Superior temporal gyrus (tissue), 1 donor: ENCODE measurements at regions not wholly inside any gene's neighbourhood (a gene's known extent, or its start where the extent isn't known, plus 50 kb on each side); places are given as distances from the start of the nearest gene placed in this dataset.

Experiments
- DNase-seq: peaks from one replicate; pipeline ENCODE4 v3.0.0-alpha.2; 2016; ENCODE audit errors: extremely low spot score

DNA sequence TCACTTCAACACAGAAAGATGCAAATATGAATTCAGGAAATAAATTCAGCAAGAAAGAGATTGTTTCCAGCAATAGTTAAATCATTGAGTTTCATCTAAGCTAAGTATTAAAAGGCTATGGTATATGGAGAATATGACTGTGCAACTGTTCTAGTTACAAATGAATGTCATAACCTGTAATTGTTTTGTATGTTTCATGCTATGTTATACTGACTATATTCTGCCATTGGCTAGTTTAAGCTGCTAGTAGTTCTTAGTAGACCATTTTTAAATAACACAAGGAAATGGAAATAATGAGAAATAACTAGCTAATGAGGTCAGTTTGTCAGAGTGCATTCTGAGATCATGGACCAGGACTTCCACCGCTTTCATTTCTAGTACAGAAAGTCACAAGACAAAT lies 1154.9 kb upstream of the TMEFF2 start:
- no peak for DNase-seq

DNA sequence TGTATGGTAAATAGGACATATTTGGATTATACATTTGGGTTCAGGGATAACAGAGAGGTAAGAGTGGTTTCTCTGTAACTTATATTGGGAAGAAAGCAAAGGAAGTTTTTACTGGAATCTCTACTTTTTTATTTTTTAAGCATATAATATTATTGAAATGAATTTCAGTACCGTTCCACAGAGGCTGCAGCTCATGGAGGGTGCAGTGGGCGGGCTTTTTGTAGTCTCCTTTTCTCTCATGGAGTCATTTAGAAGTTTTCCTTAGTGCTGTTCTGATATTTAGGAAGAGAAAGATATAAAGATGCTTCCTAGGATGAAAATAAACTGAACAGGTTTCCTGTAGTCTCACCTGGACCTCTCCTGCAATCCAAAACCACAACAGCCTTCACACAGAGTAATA lies 1153.3 kb upstream of the TMEFF2 start:
- DNase-seq: no peak

DNA sequence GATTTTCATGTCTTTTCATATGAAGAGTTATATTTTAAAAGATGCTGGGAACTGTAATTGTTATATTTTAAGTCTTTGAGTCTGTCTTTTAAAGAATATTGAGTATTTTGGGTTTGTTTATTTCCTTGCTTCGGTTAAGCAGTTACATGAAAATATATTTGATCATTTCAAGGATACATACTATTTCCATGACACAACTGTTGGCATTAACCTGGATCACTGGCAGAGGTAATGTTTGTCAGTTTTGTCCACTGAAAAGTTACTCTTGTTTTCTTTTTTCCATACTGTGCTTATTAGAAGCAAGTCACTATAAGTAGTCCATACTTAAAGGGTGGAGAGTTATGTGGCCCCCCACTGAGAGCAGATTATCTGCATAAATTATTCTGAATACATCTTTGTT lies 1142.0 kb upstream of the TMEFF2 start:
- DNase-seq: no peak

DNA sequence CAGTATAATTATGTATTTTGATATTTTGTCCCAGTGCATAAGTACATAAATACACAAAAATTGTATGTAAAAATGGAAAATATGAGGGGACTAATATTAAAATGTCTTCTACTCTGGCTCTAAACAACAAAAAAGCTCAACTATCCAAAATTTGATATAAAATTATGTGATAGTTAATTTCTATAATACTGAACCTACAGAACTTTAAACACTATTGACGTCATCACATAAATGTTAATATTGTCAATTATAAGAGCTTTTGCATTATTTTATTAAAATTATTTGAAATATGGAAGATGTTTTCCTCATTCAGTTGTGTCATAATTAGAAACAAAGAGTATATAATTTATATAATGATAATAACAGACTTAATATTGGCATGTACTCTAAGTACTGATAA lies 1139.7 kb upstream of the TMEFF2 start:
- DNase-seq: no peak

DNA sequence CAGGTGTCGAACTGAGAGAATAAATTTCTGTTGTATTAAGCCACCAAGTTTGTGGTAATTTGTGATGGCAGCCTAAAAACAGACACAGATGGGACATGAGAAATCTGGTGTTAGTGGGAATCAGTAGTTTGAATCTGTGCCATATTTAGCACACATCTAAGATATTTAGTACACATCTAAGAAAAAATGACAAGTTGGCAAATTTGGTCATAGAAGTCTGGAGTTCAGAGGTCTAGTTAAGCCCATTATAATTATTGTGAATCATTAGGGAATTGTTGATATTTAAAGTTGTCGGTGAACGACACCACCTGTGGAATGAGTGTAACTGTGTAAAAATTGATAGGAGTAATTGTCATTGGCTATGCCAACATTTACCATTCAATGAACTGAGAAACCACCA lies 1138.8 kb upstream of the TMEFF2 start:
- DNase-seq: no peak

DNA sequence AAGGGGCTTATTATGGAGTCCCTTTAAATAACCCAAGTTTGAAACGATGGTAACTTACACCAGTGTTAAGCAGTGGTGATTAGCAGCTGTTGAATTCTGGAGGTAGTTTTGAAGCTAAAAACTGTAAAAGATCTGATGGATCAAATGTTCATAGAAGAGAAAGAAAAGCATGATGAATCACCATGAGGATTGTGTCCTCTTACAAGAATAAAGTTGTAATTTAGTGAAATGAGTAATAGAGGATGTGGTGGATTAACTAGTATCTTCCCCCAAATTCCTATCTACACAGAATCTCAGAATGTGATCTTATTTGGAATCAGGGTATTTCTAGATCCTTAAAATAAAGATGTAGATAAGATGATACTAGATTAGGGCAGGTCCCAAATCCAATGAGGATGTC lies 1138.2 kb upstream of the TMEFF2 start:
- DNase-seq: no peak

DNA sequence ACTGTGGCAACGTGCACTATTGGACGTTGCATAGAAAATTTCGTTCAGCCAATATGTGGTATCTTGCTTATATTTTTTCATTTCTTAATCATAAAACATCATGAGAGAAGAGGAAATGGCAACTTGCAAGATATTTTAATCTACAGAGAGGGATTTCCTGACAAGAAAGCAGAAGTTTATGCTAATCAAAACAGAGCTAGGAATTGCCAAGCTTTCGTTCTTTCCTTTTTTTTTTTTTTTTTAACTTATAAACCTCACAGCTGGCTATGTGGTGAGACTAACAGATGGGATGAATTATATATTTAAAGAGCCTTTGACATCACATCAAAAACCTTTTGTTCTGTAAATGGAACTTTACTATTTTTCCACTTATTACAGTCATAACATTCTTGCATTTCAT lies 1136.9 kb upstream of the TMEFF2 start:
- DNase-seq: no peak

DNA sequence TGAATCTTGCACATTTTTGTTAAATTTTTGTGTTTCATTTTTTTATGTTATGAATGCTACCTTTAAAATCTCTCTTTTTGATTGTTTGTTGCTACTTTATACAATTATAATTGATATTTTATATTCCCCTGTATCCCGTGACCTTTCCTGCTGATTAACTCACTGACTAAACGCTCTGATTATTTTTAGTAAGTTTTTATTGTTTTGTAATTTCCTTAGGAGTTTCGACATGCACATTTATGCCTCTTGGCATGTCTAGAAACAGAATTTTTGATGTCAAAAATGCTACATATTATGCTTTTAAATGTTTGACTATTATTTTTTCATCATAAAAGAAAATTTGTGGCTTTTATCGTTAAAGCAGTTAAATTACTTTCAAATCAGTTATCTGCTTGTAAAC lies 1131.6 kb upstream of the TMEFF2 start:
- no peak for DNase-seq

DNA sequence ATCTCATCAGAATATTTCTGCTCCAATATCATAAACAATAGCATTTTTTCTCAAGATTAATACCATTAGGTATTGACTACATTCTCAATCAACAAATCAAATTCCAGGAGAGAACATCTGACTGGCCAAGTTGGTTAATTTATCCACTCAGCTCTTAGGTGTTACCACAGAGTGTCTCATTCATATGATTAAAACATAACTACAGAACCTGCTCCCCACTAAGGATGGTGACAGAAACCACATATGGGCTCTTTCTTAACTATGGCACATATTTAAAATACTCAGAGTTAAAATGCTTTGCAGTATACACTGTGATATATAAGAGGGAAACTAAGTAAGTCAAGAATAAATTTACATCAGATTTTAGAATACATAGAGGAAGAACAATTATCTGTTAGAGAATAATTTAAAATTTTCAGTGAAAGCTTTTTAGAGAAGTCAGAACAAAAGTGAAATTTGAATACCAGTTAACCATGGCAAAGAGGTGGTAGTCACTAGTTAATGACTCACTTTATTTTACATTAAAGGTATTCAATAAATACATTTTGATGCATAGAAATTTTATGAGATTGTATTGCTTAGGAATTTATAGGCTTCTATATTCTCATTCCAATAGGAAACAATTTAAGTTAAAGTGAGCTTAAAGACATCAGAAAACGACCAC lies 1120.8 kb upstream of the TMEFF2 start:
- no peak for DNase-seq

DNA sequence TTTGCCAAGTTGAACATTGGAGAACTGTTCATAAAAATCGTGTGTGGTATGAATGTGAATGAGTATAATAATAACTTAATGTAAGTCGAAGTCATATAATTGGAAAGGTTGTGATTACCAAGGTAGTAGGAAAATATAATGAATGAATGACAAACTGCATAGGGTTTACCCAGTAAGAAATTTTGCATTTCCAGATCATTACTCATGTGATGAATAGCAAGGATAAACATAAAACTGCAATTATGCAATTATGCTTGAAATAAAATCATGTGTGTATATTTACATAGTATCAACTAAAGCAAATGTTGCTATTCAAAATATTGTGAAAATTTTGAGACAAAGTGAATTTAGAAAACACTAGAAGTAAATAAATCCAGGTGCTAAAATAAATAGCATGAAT lies 1108.7 kb upstream of the TMEFF2 start:
- no peak for DNase-seq

DNA sequence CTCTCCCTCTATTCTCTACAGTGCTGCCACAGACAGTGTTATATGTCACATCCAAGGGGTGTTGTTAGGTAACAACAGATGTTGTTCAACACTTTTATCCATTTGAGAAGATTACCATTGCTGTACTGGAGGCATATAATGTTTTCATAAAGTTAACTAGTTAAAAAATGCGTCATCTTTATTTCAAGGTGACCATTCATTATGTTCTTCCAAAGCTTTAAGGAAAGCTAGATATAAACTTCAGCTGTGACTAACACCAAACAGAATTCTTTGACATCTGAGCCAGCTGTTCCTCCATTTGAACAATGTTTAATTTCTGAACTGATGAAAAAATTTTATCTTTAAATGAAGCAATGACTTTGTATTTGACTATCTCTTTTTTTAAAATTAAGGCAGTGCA lies 1099.6 kb upstream of the TMEFF2 start:
- no peak for DNase-seq

DNA sequence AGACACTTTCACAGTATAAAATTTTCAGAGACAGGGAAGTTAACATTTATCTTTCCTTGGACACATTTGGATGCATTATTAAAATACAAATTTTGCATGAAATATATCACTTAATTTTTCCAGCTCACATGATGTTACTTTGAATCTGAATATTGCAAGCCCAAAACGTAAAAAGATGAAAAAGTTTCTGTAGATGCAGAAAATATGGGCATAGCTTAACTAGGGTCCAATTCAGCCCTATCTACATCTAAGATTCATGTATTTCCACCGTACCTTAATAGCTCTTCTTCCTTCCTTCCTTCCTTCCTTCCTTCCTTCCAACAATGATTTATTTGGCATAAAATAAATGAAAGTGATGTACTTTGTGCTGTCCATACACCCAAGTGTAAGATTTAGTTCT lies 1084.6 kb upstream of the TMEFF2 start:
- no peak for DNase-seq

DNA sequence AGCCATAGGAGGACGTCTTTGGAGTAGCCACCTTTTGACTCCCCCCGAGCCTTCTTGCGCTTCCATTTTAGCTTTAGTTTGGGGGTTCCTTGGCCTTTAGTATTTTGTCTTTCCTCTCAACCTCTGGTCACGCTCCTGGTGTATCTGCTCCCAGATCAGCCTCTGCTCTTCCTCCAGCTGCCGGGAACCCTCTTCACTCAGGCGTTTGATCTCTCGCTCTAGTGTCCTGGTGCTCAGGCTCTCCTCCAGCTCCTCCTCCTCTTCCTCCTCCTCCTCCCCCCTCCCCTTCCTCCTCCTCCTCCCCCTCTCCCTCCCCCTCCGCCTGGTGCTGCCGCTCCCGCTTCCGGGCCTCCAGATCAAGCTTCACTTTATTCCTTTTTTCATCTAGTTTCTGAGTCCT lies 1082.3 kb upstream of the TMEFF2 start:
- no peak for DNase-seq

DNA sequence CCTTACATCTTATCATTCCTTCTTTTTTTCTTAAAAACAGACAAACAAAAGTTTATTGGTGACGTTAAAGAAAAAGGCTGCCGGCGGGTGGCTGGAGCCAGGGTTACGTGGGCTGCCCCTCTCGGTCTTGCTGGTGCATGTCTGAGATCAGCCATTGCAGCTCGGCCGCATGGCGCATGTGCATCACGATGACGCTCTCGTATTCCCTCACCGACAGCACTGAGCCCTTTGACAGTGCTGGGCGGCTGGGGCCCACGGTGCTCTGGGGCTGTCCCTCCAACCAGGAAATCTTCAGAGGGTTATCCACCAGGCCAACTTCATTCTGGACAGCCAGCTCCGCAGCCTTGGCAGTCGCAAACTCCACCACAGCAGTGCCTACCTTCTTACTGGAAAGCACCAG lies 1081.8 kb upstream of the TMEFF2 start:
- no peak for DNase-seq

DNA sequence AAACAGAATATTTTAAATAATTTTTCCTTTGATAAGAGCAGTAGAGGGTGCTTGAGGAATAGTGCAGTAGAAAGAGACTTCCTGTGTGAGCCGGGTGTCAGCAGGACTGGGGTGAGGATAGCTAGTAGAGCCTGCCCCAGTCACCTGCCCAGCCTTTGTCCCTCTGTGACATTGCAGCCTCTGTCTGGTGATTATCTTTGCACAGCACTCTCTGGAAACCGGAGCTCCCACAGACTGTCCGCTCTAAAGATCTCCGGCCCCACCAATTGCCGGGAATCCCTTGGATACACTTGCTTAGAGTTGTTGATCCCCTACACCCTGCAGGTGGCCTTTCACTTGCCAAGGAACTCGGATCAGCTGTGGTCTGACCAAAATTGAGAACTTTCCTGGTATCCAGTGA lies 1081.3 kb upstream of the TMEFF2 start:
- no peak for DNase-seq

DNA sequence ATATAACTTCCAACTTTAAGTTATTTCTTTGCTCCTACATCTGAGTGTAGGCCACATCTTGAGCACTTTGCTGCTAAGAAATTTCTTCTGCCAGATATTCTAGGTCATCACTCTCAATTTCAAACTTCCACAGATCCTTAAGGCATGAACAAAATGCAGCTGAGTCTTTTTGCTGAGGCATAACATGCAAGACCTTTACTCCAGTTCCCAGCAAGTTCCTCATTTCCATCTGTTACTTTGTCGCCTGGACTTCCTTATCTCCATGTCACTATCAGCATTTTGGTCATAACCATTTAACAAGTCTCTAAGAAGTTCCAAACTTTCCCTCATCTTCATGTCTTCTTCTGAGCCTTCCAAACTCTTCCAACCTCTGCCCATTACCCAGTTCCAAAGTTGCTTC lies 1077.3 kb upstream of the TMEFF2 start:
- DNase-seq: no peak

DNA sequence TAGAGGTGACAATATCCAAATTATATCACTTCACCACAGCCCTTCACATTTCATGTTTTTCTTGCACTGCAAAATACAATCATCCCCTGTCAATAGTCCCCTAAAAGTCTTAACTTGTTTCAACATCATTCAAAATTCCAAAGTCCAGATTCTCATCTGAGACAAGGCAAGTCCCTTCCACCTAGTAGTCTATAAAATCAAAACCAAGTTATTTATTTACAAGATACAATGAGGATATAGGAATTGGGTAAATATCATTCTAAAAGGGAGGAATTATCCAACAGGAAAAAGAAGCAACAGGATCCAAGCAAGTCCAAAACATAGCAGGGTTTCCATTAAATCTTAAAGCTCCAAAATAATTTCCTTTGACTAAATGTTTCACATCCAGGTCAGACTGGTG lies 1076.1 kb upstream of the TMEFF2 start:
- no peak for DNase-seq

DNA sequence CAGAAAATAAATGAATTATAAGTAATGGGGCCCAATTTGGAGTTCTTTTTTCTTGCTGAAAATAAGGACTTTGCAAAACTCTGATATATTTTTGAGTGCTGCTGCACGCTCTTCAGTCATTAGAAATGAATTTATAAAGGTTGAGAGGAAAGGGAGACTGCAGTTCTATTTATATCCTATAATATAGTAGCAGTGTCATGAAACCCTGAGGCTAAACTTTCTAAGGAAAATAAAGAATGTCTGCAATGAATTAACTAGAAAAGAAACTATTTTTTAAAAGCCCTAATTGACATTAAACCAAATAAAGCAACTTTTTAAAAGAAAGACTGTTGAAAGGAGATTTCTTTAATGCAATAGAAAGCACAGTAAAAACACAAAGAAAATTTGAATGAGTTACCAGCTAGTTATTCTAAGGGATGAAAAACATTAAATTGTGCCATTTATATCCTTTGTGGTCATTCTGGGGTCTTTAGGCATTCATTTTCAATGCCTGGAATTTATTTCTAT lies 1072.8 kb upstream of the TMEFF2 start:
- DNase-seq: no peak

DNA sequence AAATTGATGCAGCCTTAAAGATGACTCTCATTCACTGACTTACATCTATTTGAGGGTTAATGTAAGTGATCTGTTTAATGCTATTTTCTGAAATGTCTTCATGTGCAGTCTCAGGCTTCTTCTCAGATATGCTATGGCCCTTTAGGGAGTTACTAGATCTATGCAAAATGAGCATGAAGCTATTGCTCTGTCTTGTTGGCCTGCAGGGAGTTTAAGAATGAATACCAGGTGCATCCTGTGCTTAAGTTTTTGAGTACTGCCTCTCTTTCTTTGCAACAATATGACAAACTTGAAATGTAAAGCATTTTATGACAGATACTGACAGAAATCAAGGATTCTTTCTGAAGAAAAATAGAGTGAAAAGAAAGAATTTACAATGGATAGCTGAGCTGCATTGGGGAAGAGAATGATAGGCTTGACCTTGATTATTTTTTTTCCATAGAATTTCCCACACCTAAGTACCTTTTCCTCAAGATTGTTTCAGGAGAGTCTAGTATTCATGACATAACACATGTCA lies 1058.3 kb upstream of the TMEFF2 start:
- DNase-seq: no peak

DNA sequence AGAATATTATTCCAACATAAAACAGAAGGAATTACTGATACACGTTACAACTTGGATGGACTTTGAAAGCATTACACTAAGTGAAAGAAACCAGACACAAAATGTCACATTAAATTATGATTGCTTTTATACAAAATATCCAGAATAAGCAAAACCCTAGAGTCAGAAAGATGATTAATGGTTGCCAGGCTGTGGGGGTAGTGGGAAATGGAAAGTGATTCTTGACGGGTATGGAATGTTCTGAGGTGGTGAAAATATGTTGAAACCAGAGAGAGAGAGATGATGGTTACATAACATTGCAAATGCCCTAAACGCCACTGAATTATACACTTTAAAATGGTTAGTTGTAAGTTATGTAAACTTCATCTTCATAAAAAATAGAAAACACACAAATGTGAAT lies 1057.2 kb upstream of the TMEFF2 start:
- DNase-seq: no peak

DNA sequence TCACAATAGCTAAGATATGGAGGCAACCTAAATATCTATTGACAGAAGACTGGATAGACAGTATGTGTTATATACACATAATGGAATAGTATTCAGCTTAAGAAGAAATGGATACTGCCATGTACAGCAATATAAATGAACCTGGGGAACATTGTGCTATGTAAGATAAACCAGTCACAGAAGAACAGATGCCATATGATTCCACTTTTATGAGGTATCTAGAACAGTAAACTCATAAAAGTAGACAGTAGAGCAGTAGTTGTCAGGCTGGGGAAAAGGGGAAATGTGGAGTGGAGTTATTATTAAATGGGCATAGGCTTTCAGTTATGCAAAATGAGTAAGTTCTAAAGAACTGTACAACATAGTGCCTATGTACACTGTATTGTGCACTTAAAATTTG lies 1055.7 kb upstream of the TMEFF2 start:
- no peak for DNase-seq

DNA sequence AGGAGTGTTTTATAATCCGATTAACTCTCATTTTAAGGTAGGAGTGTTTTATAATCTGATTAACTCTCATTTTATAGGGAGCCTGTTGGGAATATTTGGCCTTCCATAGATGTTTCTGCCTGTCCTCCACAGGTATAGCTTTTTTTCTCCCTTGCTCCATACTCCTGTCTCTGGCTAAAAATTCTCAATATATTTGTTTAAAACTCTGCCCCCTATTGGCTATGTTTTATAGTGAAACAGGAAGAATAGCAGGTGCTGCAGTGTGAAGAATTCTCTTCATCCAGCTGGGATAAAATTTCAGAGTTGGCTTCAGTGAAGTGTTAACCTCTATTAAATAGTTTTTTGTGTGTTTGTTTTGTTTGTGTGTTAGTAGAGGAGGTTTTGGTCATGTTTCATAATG lies 1046.0 kb upstream of the TMEFF2 start:
- DNase-seq: no peak

DNA sequence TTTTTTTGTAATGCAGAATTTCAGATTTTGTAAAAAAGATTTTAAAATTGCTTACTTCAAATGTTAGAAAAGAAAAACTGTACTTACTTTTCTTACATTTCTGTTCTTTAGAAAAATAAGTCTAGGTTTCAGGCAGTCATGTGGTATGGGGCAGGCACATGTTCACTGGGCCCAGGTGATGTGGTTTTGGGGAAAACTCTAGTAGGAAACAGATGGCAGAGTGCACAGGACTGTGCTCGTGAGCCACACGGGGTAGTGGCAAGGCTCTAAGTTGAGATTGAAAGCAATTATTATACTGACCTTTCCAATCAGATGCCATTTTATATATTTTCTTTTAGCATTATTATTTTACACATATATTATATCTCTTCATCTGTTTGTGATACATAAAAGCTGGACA lies 1036.9 kb upstream of the TMEFF2 start:
- no peak for DNase-seq

DNA sequence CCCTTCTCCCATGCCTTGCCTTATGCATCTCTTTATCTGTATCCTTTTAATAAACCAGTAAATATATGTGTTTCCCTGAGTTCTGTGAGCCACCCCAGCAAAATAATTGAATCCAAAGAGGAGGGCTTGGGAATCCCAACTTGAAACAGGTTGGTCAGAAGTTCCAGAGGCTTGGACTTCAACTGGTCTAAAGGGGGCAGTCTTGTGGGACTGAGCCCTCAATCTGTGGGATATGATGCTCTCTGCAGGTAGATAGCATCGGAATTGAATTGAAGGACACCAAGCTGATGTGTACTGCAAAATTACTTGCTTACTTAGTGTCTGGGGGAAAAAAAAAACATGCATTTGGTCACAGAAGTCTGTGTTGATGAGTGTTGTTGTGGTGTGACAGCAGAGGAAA lies 1033.5 kb upstream of the TMEFF2 start:
- no peak for DNase-seq
